ENCODE measurements at regions not wholly inside any gene's neighbourhood (a gene's known extent, or its start where the extent isn't known, plus 50 kb on each side); places are given as distances from the start of the nearest gene placed in this dataset.

GRCh38 chr4:153061971-153062370 is 125.8 kb downstream of the FHDC1 start:
- no peak for TF ChIP-seq POLR2AphosphoS5 (IDR thresholded peaks at IDR 0.05)
- TF ChIP-seq POLR2A (IDR thresholded peaks at IDR 0.05) = no peak
- no peak for TF ChIP-seq CTCF (IDR thresholded peaks at IDR 0.05)
- no peak for TF ChIP-seq EP300 (IDR thresholded peaks at IDR 0.05)
